GM12878 (cell line): ENCODE measurements at regions not wholly inside any gene's neighbourhood (a gene's known extent, or its start where the extent isn't known, plus 50 kb on each side); places are given as distances from the start of the nearest gene placed in this dataset.

ENCODE experiments used
- ATAC-seq: fragments of 200-7000 bp; cut with Tn5 transposase; 3 replicates; pipeline ENCODE4 v1.9.1; 2020; ENCODE audit warnings: mild to moderate bottlenecking, moderate library complexity
- BruUV-seq: library from RNA; stranded (reverse); fragments of 400-500 nt; replicated peaks from 2 replicates; lab custom pipeline; 2021; lab: Mats Ljungman, UMichigan
- CTCF ChIA-PET: fragments of 300-600 bp; sonication (Branson Sonifier 250); formaldehyde crosslinking; extraction: SDS; loops from one replicate; lab custom pipeline; 2021; ENCODE audit warnings: inconsistent platforms; lab: Yijun Ruan, JAX
- POLR2A ChIA-PET: fragments of 350-600 bp; formaldehyde crosslinking; extraction: SDS; loops from one replicate; lab custom pipeline; 2021; ENCODE audit warnings: inconsistent platforms; lab: Charles Lee
- RAD21 ChIA-PET: fragments of 300-600 bp; sonication (Branson Sonifier 250); formaldehyde crosslinking; loops from one replicate; lab custom pipeline; 2023; ENCODE audit warnings: antibody characterized with exemption; ENCODE audit not compliant: unreplicated experiment; lab: Charles Lee
- SMC1A ChIA-PET: fragments of 300-600 bp; sonication (Branson Sonifier 250); formaldehyde crosslinking; loops from one replicate; lab custom pipeline; 2023; ENCODE audit not compliant: unreplicated experiment, uncharacterized antibody; lab: Charles Lee
- DNase-seq: peaks from one replicate; pipeline ENCODE4 v3.0.0-alpha.2; 2011; ENCODE audit warnings: low read depth, low spot score
- FAIRE-seq: peaks from 3 replicates; lab custom pipeline; 2011; peaks lifted over from hg19 to GRCh38; lab: Jason Lieb, UNC
- H2AFZ ChIP-seq: 2 replicates; pipeline ENCODE4 v1.6.0; 2011; ENCODE audit warnings: low read depth, low read length, control low read depth; ENCODE audit not compliant: control insufficient read depth
- H3K27ac ChIP-seq: 2 replicates; pipeline ENCODE4 v1.5.1; 2011; ENCODE audit warnings: control low read depth; ENCODE audit not compliant: control insufficient read depth, insufficient read depth
- H3K27me3 ChIP-seq, 2 experiments: replicated peaks in 1 of 2; 2 replicates each; pipeline versions ENCODE4 v1.6.0 to v1.6.1; 2011; ENCODE audit warnings: low read length in 1 of 2; ENCODE audit not compliant: control insufficient read depth in 2 of 2, insufficient read depth in 2 of 2
- H3K36me3 ChIP-seq, 2 experiments: 2 replicates each; pipeline ENCODE4 v1.5.1; 2011; ENCODE audit warnings: low read length in 1 of 2; ENCODE audit not compliant: control insufficient read depth in 2 of 2, insufficient read depth in 2 of 2
- H3K4me1 ChIP-seq: 2 replicates; pipeline ENCODE4 v1.6.1; 2011; ENCODE audit warnings: mild to moderate bottlenecking, low read length, moderate library complexity, mixed read lengths; ENCODE audit not compliant: control insufficient read depth, insufficient read depth
- H3K4me2 ChIP-seq: 2 replicates; pipeline ENCODE4 v1.6.0; 2011; ENCODE audit warnings: control low read depth; ENCODE audit not compliant: control insufficient read depth, insufficient read depth
- H3K4me3 ChIP-seq: fragments of 200-600 bp; sonication (generic); 2 replicates; pipeline ENCODE4 v1.5.1; 2016
- H3K79me2 ChIP-seq: 2 replicates; pipeline ENCODE4 v1.6.0; 2011; ENCODE audit warnings: low read length; ENCODE audit not compliant: control insufficient read depth, insufficient read depth
- H3K9ac ChIP-seq: 2 replicates; pipeline ENCODE4 v1.8.0; 2011; ENCODE audit warnings: low read length, control low read depth, mixed read lengths; ENCODE audit not compliant: control insufficient read depth, insufficient read depth
- H3K9me3 ChIP-seq: replicated peaks from 3 replicates; pipeline ENCODE4 v1.5.1; 2011; ENCODE audit warnings: mild to moderate bottlenecking, low read length; ENCODE audit not compliant: control insufficient read depth, insufficient read depth
- H4K20me1 ChIP-seq: 2 replicates; pipeline ENCODE4 v1.6.0; 2011; ENCODE audit not compliant: control insufficient read depth, insufficient read depth
- CHD2 ChIP-seq: IDR thresholded peaks from 2 replicates; pipeline ENCODE4 v1.6.1; 2011; ENCODE audit warnings: low read depth, low read length, improper control_type of control experiment, borderline replicate concordance
- POLR2AphosphoS5 ChIP-seq: IDR thresholded peaks from 2 replicates; pipeline ENCODE4 v1.6.1; 2011; ENCODE audit warnings: mild to moderate bottlenecking, low read length, inconsistent platforms
- TARDBP ChIP-seq: IDR thresholded peaks from 2 replicates; pipeline ENCODE4 v1.6.1; 2016; ENCODE audit warnings: borderline replicate concordance
- TBL1XR1 ChIP-seq: IDR thresholded peaks from 2 replicates; pipeline ENCODE4 v1.6.1; 2012; ENCODE audit warnings: low read depth, low read length, improper control_type of control experiment
- WGBS: methylation state at CpG from one replicate; pipeline ENCODE4 v1.1.6; 2016; ENCODE audit warnings: low lambda C conversion rate; ENCODE audit not compliant: insufficient replicate concordance, insufficient coverage; ENCODE audit errors: missing lambda C conversion rate; 5-methylcytosine and 5-hydroxymethylcytosine counted together
- in situ Hi-C: fragments of 300-500 bp; cut with MboI; formaldehyde crosslinking; loops from 9 replicates; pipeline ENCODE4 v1.14.3; 2018; ENCODE audit warnings: mixed read lengths
- intact Hi-C: fragments of 100-400 bp; cut with micrococcal nuclease; formaldehyde crosslinking; loops from one replicate; pipeline ENCODE4 v1.14.2; 2022; ENCODE audit not compliant: unreplicated experiment

DNA sequence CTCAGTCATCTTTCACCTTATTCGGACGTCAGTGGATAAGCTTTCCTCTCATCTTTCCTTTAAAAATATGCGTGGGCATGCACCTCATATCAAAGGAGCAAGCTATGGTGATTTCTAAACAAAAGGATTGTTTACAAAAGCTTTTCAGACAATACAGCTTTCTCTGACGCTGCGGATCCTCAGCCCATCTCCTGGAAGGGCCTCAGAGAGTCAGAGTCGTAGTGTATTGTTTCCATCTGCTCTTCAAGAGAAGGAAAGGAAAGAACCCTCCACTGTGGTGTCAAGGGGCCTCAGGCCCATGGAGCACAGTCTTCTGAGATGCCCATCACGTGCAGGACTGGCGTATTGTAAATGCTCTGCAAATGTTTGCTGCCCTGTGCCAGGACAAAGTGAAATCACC, 163.4 kb upstream of the MAP1B start:
- no peak for FAIRE-seq
- no peak for TF ChIP-seq TBL1XR1
- no peak for TF ChIP-seq POLR2AphosphoS5
- no peak for TF ChIP-seq CHD2
- TF ChIP-seq, all 136 proteins: peak for 0
- POLR2A ChIA-PET: no interaction called here
- BruUV-seq: no TSS peak
- 37% methylated on average over 8 of the region's 8 CpGs for WGBS
- no peaks in the 10 kb centered on the region; the same call in 2 of the 3 replicates for H3K9me3 ChIP-seq
- H3K79me2 ChIP-seq: no peaks in the 10 kb centered on the region
- no peaks in the 10 kb centered on the region for H3K4me1 ChIP-seq
- H3K4me2 ChIP-seq: no peak overlapping the region
- no peaks in the 10 kb centered on the region for H4K20me1 ChIP-seq
- intact Hi-C loops (no loop called here), in situ Hi-C loops (no loop called here)
- CTCF ChIA-PET: no interaction called here
- H3K4me3 ChIP-seq: no peak overlapping the region
- no peak overlapping the region for H3K27ac ChIP-seq
- ATAC-seq (no peak), DNase-seq (no peak)
- H3K36me3 ChIP-seq: no peaks in the 10 kb centered on the region
- RAD21 ChIA-PET: no interaction called here
- H2AFZ ChIP-seq: no peak overlapping the region
- H3K27me3 ChIP-seq: no peaks in the 10 kb centered on the region; a peak in 2 of 4 replicates
- H3K9ac ChIP-seq: no peak overlapping the region
- SMC1A ChIA-PET: no interaction called here

GRCh38 chr5:71945436-71945835, 161.8 kb upstream of the MAP1B start:
- WGBS: 17% methylated on average over 6 of the region's 6 CpGs
- no peak overlapping the region for H3K4me2 ChIP-seq
- no peaks in the 10 kb centered on the region; the same call in 2 of the 3 replicates for H3K9me3 ChIP-seq
- no peak for TF ChIP-seq TARDBP
- no peaks in the 10 kb centered on the region for H3K79me2 ChIP-seq
- no peak overlapping the region for H3K9ac ChIP-seq
- in situ Hi-C loops: no loop called here
- intact Hi-C loops: no loop called here
- RAD21 ChIA-PET: no interaction called here
- H3K4me1 ChIP-seq: no peaks in the 10 kb centered on the region
- no peak overlapping the region for H2AFZ ChIP-seq
- DNase-seq: no peak
- POLR2A ChIA-PET: no interaction called here
- SMC1A ChIA-PET: no interaction called here
- H3K27ac ChIP-seq: no peak overlapping the region
- no peak for FAIRE-seq
- no peaks in the 10 kb centered on the region; a peak in 1 of 4 replicates for H3K27me3 ChIP-seq
- ATAC-seq: no peak
- CTCF ChIA-PET: no interaction called here
- no peaks in the 10 kb centered on the region for H4K20me1 ChIP-seq
- BruUV-seq: no TSS peak
- H3K36me3 ChIP-seq: no peaks in the 10 kb centered on the region
- H3K4me3 ChIP-seq: no peak overlapping the region
